HEK293T (cell line): ENCODE measurements at regions not wholly inside any gene's neighbourhood (a gene's known extent, or its start where the extent isn't known, plus 50 kb on each side); places are given as distances from the start of the nearest gene placed in this dataset.

Experiments used
- CTCF ChIA-PET: fragments of 350-600 bp; formaldehyde crosslinking; extraction: SDS; loops from one replicate; lab custom pipeline; 2021; ENCODE audit warnings: antibody characterized with exemption, inconsistent platforms; lab: Yijun Ruan, JAX
- POLR2A ChIA-PET: fragments of 350-600 bp; formaldehyde crosslinking; extraction: SDS; loops from one replicate; lab custom pipeline; 2020; ENCODE audit warnings: antibody characterized with exemption, inconsistent platforms; lab: Yijun Ruan, JAX
- DNase-seq: peaks from one replicate; pipeline ENCODE4 v3.0.0; 2012; ENCODE audit warnings: mixed read lengths; ENCODE audit errors: extremely low spot score
- ARNT ChIP-seq: fragments of 450-650 bp; IDR thresholded peaks from 2 replicates; pipeline ENCODE4 v1.6.1; 2017; ENCODE audit warnings: mild to moderate bottlenecking
- BHLHE40 ChIP-seq: fragments of 450-650 bp; IDR thresholded peaks from 2 replicates; pipeline ENCODE4 v1.6.1; 2016; ENCODE audit warnings: mild to moderate bottlenecking, moderate library complexity, borderline replicate concordance
- CTBP1 ChIP-seq: fragments of 450-650 bp; IDR thresholded peaks from 2 replicates; pipeline ENCODE4 v1.6.1; 2016; ENCODE audit warnings: borderline replicate concordance
- ELF4 ChIP-seq: fragments of 450-650 bp; IDR thresholded peaks from 2 replicates; pipeline ENCODE4 v1.6.1; 2017; ENCODE audit warnings: antibody characterized with exemption
- FOXA1 ChIP-seq: fragments of 450-650 bp; IDR thresholded peaks from 2 replicates; pipeline ENCODE4 v1.6.1; 2016; ENCODE audit warnings: mild to moderate bottlenecking
- FOXK2 ChIP-seq: fragments of 450-650 bp; IDR thresholded peaks from 2 replicates; pipeline ENCODE4 v1.6.1; 2016; ENCODE audit warnings: mild to moderate bottlenecking
- FOXM1 ChIP-seq: fragments of 450-650 bp; IDR thresholded peaks from 2 replicates; pipeline ENCODE4 v1.6.1; 2017; ENCODE audit warnings: mild to moderate bottlenecking, borderline replicate concordance
- HDGF ChIP-seq: fragments of 450-650 bp; IDR thresholded peaks from 2 replicates; pipeline ENCODE4 v1.6.1; 2017; ENCODE audit warnings: antibody characterized with exemption, borderline replicate concordance
- L3MBTL2 ChIP-seq: fragments of 450-650 bp; conservative IDR thresholded peaks from 2 replicates; pipeline ENCODE4 v1.6.1; 2016; ENCODE audit warnings: mild to moderate bottlenecking
- LEF1 ChIP-seq: fragments of 450-650 bp; IDR thresholded peaks from 2 replicates; pipeline ENCODE4 v1.6.1; 2017; ENCODE audit warnings: mild to moderate bottlenecking, borderline replicate concordance
- NFRKB ChIP-seq: fragments of 450-650 bp; IDR thresholded peaks from 2 replicates; pipeline ENCODE4 v1.6.1; 2016; ENCODE audit warnings: mild to moderate bottlenecking, moderate library complexity
- SP1 ChIP-seq: fragments of 450-650 bp; IDR thresholded peaks from 2 replicates; pipeline ENCODE4 v1.6.1; 2017
- SUZ12 ChIP-seq: fragments of 450-650 bp; IDR thresholded peaks from 2 replicates; pipeline ENCODE4 v1.6.1; 2016; ENCODE audit warnings: mild to moderate bottlenecking
- TARDBP ChIP-seq: fragments of 450-650 bp; IDR thresholded peaks from 2 replicates; pipeline ENCODE4 v1.6.1; 2016
- ZNF384 ChIP-seq: fragments of 450-650 bp; IDR thresholded peaks from 2 replicates; pipeline ENCODE4 v1.6.1; 2016
- TF ChIP-seq, protein P1 (sequence below): fragments of 450-650 bp; IDR thresholded peaks from 2 replicates; pipeline ENCODE4 v1.6.1; 2016

DNA sequence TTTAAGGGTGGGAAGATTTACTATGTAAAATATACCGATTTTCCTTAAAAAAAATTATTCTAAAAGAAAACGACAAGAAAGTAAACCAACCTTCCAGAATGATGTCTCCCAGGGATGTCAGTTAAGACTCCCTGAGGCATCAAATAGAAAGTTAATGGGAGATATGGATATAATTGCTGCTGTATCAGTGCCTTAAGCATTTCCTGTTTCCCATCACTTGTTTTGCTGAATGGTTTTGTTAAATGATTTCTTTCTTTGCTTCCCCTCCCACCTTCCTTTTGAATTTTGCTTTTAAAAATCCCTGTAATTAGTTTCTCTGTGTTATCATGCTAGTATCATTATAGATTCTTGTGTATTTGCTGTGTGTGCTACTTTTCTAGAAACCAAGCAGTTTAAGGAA, 154.3 kb upstream of the CWC22 start:
- CTCF ChIA-PET, result no interaction called here
- DNase-seq, result no peak
- POLR2A ChIA-PET, result no interaction called here
- TF ChIP-seq ARNT (no peak), BHLHE40 (no peak), SP1 (no peak), FOXA1 (no peak), NFRKB (no peak), HDGF (no peak), FOXM1 (no peak), SUZ12 (no peak)
- TF ChIP-seq, protein P1, sequence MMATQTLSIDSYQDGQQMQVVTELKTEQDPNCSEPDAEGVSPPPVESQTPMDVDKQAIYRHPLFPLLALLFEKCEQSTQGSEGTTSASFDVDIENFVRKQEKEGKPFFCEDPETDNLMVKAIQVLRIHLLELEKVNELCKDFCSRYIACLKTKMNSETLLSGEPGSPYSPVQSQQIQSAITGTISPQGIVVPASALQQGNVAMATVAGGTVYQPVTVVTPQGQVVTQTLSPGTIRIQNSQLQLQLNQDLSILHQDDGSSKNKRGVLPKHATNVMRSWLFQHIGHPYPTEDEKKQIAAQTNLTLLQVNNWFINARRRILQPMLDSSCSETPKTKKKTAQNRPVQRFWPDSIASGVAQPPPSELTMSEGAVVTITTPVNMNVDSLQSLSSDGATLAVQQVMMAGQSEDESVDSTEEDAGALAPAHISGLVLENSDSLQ, result no peak

- ChIA-PET CTCF (no interaction called here), POLR2A (no interaction called here)
- TF ChIP-seq TARDBP (no peak), L3MBTL2 (no peak), NFRKB (no peak), HDGF (no peak), ARNT (no peak)
- no peak for DNase-seq
Observed at GRCh38 chr2:180159921-180160320, 152.8 kb upstream of the CWC22 start.

GRCh38 chr2:180158961-180159360, 151.9 kb upstream of the CWC22 start:
- DNase-seq, result no peak
- TF ChIP-seq FOXK2 (no peak), FOXA1 (no peak), LEF1 (no peak), ZNF384 (no peak), CTBP1 (no peak), L3MBTL2 (no peak), TARDBP (no peak), SP1 (no peak), HDGF (no peak), NFRKB (no peak), SUZ12 (no peak), ARNT (no peak), FOXM1 (no peak), BHLHE40 (no peak), ELF4 (no peak)
- TF ChIP-seq, protein P1, result no peak
- POLR2A ChIA-PET, result no interaction called here
- CTCF ChIA-PET, result no interaction called here

DNA sequence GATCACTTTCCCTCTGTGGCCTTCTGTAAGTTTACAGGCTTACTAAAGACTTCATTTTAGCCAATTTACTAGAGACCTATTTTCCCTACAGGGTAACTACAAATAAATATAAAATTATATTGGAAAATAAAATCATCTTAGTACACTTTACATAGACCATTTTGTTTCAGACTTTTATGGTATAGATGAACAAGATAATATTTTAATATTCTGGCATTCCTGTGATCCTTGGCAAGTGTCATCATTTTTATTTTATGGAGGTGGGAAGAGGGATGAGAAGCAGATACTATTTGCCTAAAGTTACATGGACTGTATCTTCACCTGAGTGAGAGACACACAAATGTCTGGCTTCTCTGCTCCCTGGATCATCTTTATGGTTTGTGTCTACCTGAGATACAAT, 149.6 kb upstream of the CWC22 start:
- ChIA-PET CTCF (no interaction called here), POLR2A (no interaction called here)
- TF ChIP-seq FOXM1, result no peak
- no peak for TF ChIP-seq L3MBTL2
- no peak for TF ChIP-seq ELF4
- no peak for TF ChIP-seq NFRKB
- no peak for TF ChIP-seq SP1
- TF ChIP-seq ARNT, result no peak
- no peak for TF ChIP-seq SUZ12
- no peak for TF ChIP-seq HDGF
- TF ChIP-seq FOXA1, result no peak
- TF ChIP-seq LEF1, result no peak
- no peak for DNase-seq

GRCh38 chr2:180150606-180151005, 143.5 kb upstream of the CWC22 start:
- POLR2A ChIA-PET, result no interaction called here
- CTCF ChIA-PET, result no interaction called here

GRCh38 chr2:180146541-180146940, 139.4 kb upstream of the CWC22 start:
- POLR2A ChIA-PET, result no interaction called here
- CTCF ChIA-PET, result no interaction called here
- TF ChIP-seq ELF4, result no peak
- TF ChIP-seq NFRKB, result no peak
- TF ChIP-seq TARDBP, result no peak
- TF ChIP-seq SUZ12, result no peak
- TF ChIP-seq LEF1, result no peak
- no peak for TF ChIP-seq L3MBTL2
- TF ChIP-seq CTBP1, result no peak
- DNase-seq, result no peak

More at GRCh38 chr2:180150606-180151005, 143.5 kb upstream of the CWC22 start:
- DNase-seq, result no peak
- TF ChIP-seq HDGF (no peak), CTBP1 (no peak), ARNT (no peak), LEF1 (no peak), L3MBTL2 (no peak), TARDBP (no peak), SP1 (no peak), ZNF384 (no peak), NFRKB (no peak), FOXA1 (no peak), BHLHE40 (no peak)
- TF ChIP-seq, protein P1, result no peak

DNA sequence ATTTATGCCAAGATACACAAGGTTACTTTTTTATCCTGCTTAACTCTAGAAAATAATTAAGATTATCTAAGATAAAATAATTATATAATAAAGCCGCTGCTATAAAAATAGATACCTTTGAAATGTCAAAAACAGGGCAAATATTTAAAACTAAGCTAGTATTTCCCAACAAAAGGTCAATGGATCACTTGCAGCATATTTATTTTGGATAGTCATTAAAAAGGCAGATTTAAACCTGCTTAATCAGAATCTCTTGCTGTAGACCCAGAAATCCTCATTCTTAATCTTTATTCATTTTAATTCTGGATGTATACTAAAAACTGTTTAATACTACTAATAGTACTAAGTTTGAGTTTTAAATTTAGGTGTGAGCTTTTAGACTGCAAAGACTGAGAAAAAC, 139.0 kb upstream of the CWC22 start:
- no peak for DNase-seq
- CTCF ChIA-PET, result no interaction called here
- no peak for TF ChIP-seq ARNT
- no peak for TF ChIP-seq L3MBTL2
- no peak for TF ChIP-seq BHLHE40
- no peak for TF ChIP-seq SP1
- no peak for TF ChIP-seq TARDBP
- no peak for TF ChIP-seq FOXM1
- no peak for TF ChIP-seq HDGF
- no peak for TF ChIP-seq CTBP1
- TF ChIP-seq SUZ12, result no peak
- no peak for TF ChIP-seq FOXK2
- no peak for TF ChIP-seq FOXA1
- TF ChIP-seq, protein P1, result no peak
- no peak for TF ChIP-seq NFRKB
- no peak for TF ChIP-seq ZNF384
- TF ChIP-seq LEF1, result no peak
- POLR2A ChIA-PET, result no interaction called here
